B cell (primary cell): ENCODE measurements at regions not wholly inside any gene's neighbourhood (a gene's known extent, or its start where the extent isn't known, plus 50 kb on each side); places are given as distances from the start of the nearest gene placed in this dataset.

Source experiments
- ATAC-seq: fragments of 200-7000 bp; cut with Tn5 transposase; one replicate; pipeline ENCODE4 v1.10.0; 2021; ENCODE audit warnings: low read depth, mild to moderate bottlenecking, moderate number of reproducible peaks, moderate library complexity
- CTCF ChIA-PET: fragments of 350-600 bp; sonication (Branson Sonifier 250); formaldehyde crosslinking; loops from one replicate; lab custom pipeline; 2021; ENCODE audit warnings: antibody characterized with exemption, inconsistent platforms; lab: Charles Lee
- POLR2A ChIA-PET: fragments of 350-600 bp; sonication (Branson Sonifier 250); formaldehyde crosslinking; loops from one replicate; lab custom pipeline; 2021; ENCODE audit warnings: antibody characterized with exemption; lab: Charles Lee
- DNase-seq: peaks from one replicate; pipeline ENCODE4 v3.0.0; 2013
- H2AFZ ChIP-seq: 2 replicates; pipeline ENCODE4 v1.6.1; 2012; ENCODE audit warnings: mild to moderate bottlenecking, low read depth, low read length; ENCODE audit not compliant: insufficient read depth, poor library complexity, severe bottlenecking
- H3K27ac ChIP-seq, 2 donors: 1 replicate in 1 of 2; 2 replicates in 1 of 2; pipeline ENCODE4 v1.5.1; 2012 to 2013; ENCODE audit warnings: low read length in 2 of 2, mild to moderate bottlenecking in 2 of 2, moderate library complexity in 1 of 2
- H3K27me3 ChIP-seq, 4 experiments: fragments of 200-600 bp in 1 of 4; sonication (generic) in 1 of 4; replicated peaks in 1 of 4; 1 replicate in 2 of 4; 2 replicates in 2 of 4; pipeline versions ENCODE4 v1.6.1 to v1.7.0; 2013 to 2016; ENCODE audit warnings: low read length in 3 of 4, mild to moderate bottlenecking in 2 of 4, mixed read lengths in 1 of 4, moderate library complexity in 1 of 4; ENCODE audit not compliant: insufficient read depth in 4 of 4, control insufficient read depth in 3 of 4; ENCODE audit errors: control extremely low read depth in 1 of 4
- H3K36me3 ChIP-seq, 2 experiments: replicated peaks in 1 of 2; 1 replicate in 1 of 2; 2 replicates in 1 of 2; pipeline versions ENCODE4 v1.6.1 to v1.7.1; 2013; ENCODE audit warnings: low read length in 1 of 2; ENCODE audit not compliant: insufficient read depth in 2 of 2, control insufficient read depth in 1 of 2; ENCODE audit errors: control extremely low read depth in 1 of 2, extremely low read depth in 1 of 2
- H3K4me1 ChIP-seq, 2 donors: fragments of 200-600 bp in 1 of 2; sonication (generic) in 1 of 2; 1 replicate in 1 of 2; 2 replicates in 1 of 2; pipeline versions ENCODE4 v1.5.1 to v1.6.1; 2013 to 2017; ENCODE audit warnings: low read length in 2 of 2; ENCODE audit not compliant: control insufficient read depth in 2 of 2, insufficient read depth in 2 of 2
- H3K4me2 ChIP-seq: replicated peaks from 2 replicates; pipeline ENCODE3; 2012; ENCODE audit warnings: mild to moderate bottlenecking, low read depth, low read length; ENCODE audit not compliant: poor library complexity, severe bottlenecking
- H3K4me3 ChIP-seq, 5 experiments: fragments of 200-600 bp in 1 of 5; sonication (generic) in 1 of 5; 1 replicate in 3 of 5; 2 replicates in 2 of 5; pipeline versions ENCODE4 v1.5.1 to v1.7.0; 2011 to 2016; ENCODE audit warnings: low read length in 4 of 5, mild to moderate bottlenecking in 4 of 5, low read depth in 2 of 5, control low read depth in 1 of 5, moderate library complexity in 1 of 5; ENCODE audit not compliant: insufficient read depth in 1 of 5; ENCODE audit errors: control extremely low read depth in 1 of 5, extremely low read depth in 1 of 5
- H3K79me2 ChIP-seq: fragments of 200-600 bp; sonication (generic); one replicate; pipeline ENCODE4 v1.6.0; 2016; ENCODE audit warnings: low read length; ENCODE audit not compliant: control insufficient read depth, insufficient read depth
- H3K9ac ChIP-seq: fragments of 200-600 bp; sonication (generic); 2 replicates; pipeline ENCODE4 v1.6.1; 2017; ENCODE audit warnings: mild to moderate bottlenecking, low read length, moderate library complexity
- H3K9me3 ChIP-seq, 3 donors: one replicate each; pipeline versions ENCODE4 v1.6.1 to v1.7.1; 2013; ENCODE audit warnings: low read length in 2 of 3; ENCODE audit not compliant: control insufficient read depth in 2 of 3, insufficient read depth in 1 of 3; ENCODE audit errors: control extremely low read depth in 1 of 3
- H4K20me1 ChIP-seq: 2 replicates; pipeline ENCODE4 v1.6.0; 2012; ENCODE audit warnings: mild to moderate bottlenecking, low read length; ENCODE audit not compliant: insufficient read depth, control insufficient read depth, poor library complexity, severe bottlenecking
- H3K27ac Mint-ChIP-seq: one replicate; pipeline ENCODE4 v1.8.0; 2021; ENCODE audit warnings: mixed read lengths
- H3K27me3 Mint-ChIP-seq: one replicate; pipeline ENCODE4 v1.8.0; 2021; ENCODE audit warnings: mixed read lengths
- H3K4me1 Mint-ChIP-seq: one replicate; pipeline ENCODE4 v1.8.0; 2021; ENCODE audit warnings: mixed read lengths
- H3K4me3 Mint-ChIP-seq: one replicate; pipeline ENCODE4 v1.8.0; 2021; ENCODE audit warnings: mixed read lengths
- H3K9me3 Mint-ChIP-seq: one replicate; pipeline ENCODE4 v1.8.0; 2022; ENCODE audit warnings: mixed read lengths; ENCODE audit not compliant: insufficient read depth
- CTCF ChIP-seq: fragments of 200-600 bp; IDR thresholded peaks from one replicate; pipeline ENCODE4 v1.8.0; 2022; ENCODE audit warnings: antibody characterized with exemption, mild to moderate bottlenecking
- EZH2 ChIP-seq: IDR thresholded peaks from 2 replicates; pipeline ENCODE4 v1.6.1; 2012; ENCODE audit warnings: borderline replicate concordance, low read depth, mild to moderate bottlenecking, moderate library complexity, low read length; ENCODE audit not compliant: insufficient read depth, poor library complexity, severe bottlenecking
- WGBS: methylation state at CpG from one replicate; pipeline ENCODE4 v1.1.5; 2013; ENCODE audit warnings: missing lambda C conversion rate; ENCODE audit not compliant: insufficient coverage; 5-methylcytosine and 5-hydroxymethylcytosine counted together
- intact Hi-C: fragments of 100-400 bp; cut with micrococcal nuclease; formaldehyde crosslinking; loops from one replicate; pipeline ENCODE4 v1.10.0; 2022

GRCh38 chr6:109257494-109257893 is 124.8 kb downstream of the CD164 start:
- CTCF ChIA-PET: no interaction called here
- no peaks in the 10 kb centered on the region for H3K27me3 ChIP-seq
- Mint-ChIP-seq H3K27ac (no peak overlapping the region), H3K4me1 (no peaks in the 10 kb centered on the region), H3K9me3 (no peaks in the 10 kb centered on the region), H3K27me3 (no peaks in the 10 kb centered on the region), H3K4me3 (no peak overlapping the region)
- H3K36me3 ChIP-seq: no peaks in the 10 kb centered on the region
- H3K9me3 ChIP-seq: no peaks in the 10 kb centered on the region
- TF ChIP-seq CTCF (no peak), EZH2 (no peak)
- H3K9ac ChIP-seq: no peak overlapping the region
- WGBS: 100% methylated on average over 2 of the region's 2 CpGs
- no peak overlapping the region for H3K4me2 ChIP-seq
- H2AFZ ChIP-seq: no peak overlapping the region
- H4K20me1 ChIP-seq: no peaks in the 10 kb centered on the region
- H3K4me3 ChIP-seq: no peak overlapping the region
- H3K4me1 ChIP-seq: no peaks in the 10 kb centered on the region
- no peak overlapping the region for H3K27ac ChIP-seq
- ATAC-seq (no peak), DNase-seq (no peak)
- H3K79me2 ChIP-seq: no peaks in the 10 kb centered on the region
- POLR2A ChIA-PET: no interaction called here
- intact Hi-C loops: no loop called here

- no peaks in the 10 kb centered on the region for H3K9me3 ChIP-seq
- no peak overlapping the region for H2AFZ ChIP-seq
- H3K9ac ChIP-seq: no peak overlapping the region
- ChIA-PET CTCF (interaction anchor here (0.7 kb wide), 1 partner anchor 1517 kb away, joined by 4 read pairs; no protein-coding TSS in a partner anchor), POLR2A (no interaction called here)
- H3K79me2 ChIP-seq: no peaks in the 10 kb centered on the region
- no peaks in the 10 kb centered on the region for H4K20me1 ChIP-seq
- H3K36me3 ChIP-seq: no peaks in the 10 kb centered on the region
- H3K4me3 ChIP-seq: no peak overlapping the region
- Mint-ChIP-seq H3K27ac (no peak overlapping the region), H3K4me3 (no peak overlapping the region), H3K9me3 (no peaks in the 10 kb centered on the region), H3K27me3 (peaks cover 6% of the 10 kb centered on the region), H3K4me1 (no peaks in the 10 kb centered on the region)
- no peak for ATAC-seq
- no peak overlapping the region for H3K4me2 ChIP-seq
- no peak overlapping the region for H3K27ac ChIP-seq
- no peaks in the 10 kb centered on the region for H3K27me3 ChIP-seq
- no peak for TF ChIP-seq CTCF
- TF ChIP-seq EZH2: no peak
- no peak for DNase-seq
- intact Hi-C loops: no loop called here
- 83% methylated on average over 1 of the region's 4 CpGs for WGBS
- no peaks in the 10 kb centered on the region for H3K4me1 ChIP-seq
Observed at GRCh38 chr6:109255946-109256640, 126.2 kb downstream of the CD164 start.
